ENCODE measurements at regions not wholly inside any gene's neighbourhood (a gene's known extent, or its start where the extent isn't known, plus 50 kb on each side); places are given as distances from the start of the nearest gene placed in this dataset.

DNA sequence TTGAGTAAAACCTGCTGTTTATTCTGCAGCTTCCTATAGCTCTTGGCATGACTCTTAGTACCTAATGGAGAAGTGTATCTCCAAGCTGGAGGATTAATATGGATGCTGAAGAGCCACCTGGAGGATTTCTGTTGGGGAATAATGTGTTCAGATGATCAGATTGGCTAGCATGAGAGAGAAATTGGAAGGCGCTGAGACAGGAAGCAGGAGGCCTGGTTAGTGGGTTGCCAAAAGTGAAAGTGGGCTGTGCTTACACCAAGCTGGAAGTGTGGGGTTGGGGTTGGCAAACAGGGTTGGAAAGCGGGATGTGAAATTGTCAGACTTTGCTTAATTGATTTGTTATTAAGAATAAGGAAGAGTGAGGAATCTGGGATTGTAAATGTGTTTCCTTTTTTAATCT is 111.8 kb upstream of the PLPP4 start:
- no TSS peak for BruUV-seq (replicated peaks)
- no peaks in the 10 kb centered on the region for H3K9me3 ChIP-seq (ENCODE audit: low read depth, low read length, poor library complexity, severe bottlenecking)
- H3K4me1 ChIP-seq (ENCODE audit: insufficient read depth, low read length, poor library complexity, severe bottlenecking) = no peaks in the 10 kb centered on the region
- no peak overlapping the region for H3K27ac ChIP-seq (ENCODE audit: low read depth, low read length, poor library complexity, severe bottlenecking)
- TF ChIP-seq, protein P1, sequence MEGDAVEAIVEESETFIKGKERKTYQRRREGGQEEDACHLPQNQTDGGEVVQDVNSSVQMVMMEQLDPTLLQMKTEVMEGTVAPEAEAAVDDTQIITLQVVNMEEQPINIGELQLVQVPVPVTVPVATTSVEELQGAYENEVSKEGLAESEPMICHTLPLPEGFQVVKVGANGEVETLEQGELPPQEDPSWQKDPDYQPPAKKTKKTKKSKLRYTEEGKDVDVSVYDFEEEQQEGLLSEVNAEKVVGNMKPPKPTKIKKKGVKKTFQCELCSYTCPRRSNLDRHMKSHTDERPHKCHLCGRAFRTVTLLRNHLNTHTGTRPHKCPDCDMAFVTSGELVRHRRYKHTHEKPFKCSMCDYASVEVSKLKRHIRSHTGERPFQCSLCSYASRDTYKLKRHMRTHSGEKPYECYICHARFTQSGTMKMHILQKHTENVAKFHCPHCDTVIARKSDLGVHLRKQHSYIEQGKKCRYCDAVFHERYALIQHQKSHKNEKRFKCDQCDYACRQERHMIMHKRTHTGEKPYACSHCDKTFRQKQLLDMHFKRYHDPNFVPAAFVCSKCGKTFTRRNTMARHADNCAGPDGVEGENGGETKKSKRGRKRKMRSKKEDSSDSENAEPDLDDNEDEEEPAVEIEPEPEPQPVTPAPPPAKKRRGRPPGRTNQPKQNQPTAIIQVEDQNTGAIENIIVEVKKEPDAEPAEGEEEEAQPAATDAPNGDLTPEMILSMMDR (conservative IDR thresholded peaks at IDR 0.05; ENCODE audit: low read depth, low read length) = no peak
- TF ChIP-seq EZH2 (IDR thresholded peaks at IDR 0.05; ENCODE audit: borderline replicate concordance, low read depth, low read length, poor library complexity, severe bottlenecking) = no peak
- H3K36me3 ChIP-seq (ENCODE audit: insufficient read depth, low read length, poor library complexity, severe bottlenecking) = no peaks in the 10 kb centered on the region
- CTCF ChIA-PET = no interaction called here
- intact Hi-C loops (cut with micrococcal nuclease; ENCODE audit: unreplicated experiment) = no loop called here
- DNase-seq (ENCODE audit: low spot score) = no peak
- POLR2A ChIA-PET (ENCODE audit: low non-redundant PET) = no interaction called here
- H3K27me3 ChIP-seq (replicated peaks; ENCODE audit: insufficient read depth, low read depth, low read length, poor library complexity) = peaks cover 50% of the 10 kb centered on the region
- no peak overlapping the region for H3K4me3 ChIP-seq (ENCODE audit: low read depth, low read length, poor library complexity, severe bottlenecking)

DNA sequence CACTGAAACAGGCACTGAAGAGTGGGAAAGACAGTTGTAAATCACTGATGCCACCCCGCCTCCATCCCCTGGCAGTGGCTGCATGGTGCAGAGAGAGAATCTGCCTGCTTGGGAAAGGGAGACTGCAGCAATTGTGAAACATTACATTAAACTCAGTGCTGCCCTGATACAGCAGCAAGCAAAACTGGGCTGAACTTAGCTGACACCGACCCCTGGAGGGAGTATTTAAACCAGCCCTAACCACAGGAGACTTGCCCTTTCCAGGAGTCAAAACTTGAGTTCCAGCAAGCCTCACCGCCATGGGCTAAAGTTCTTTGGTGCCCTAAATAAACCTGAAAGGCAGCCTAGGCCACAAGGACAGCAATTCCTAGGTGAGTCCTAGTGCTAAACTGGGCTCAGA is 109.4 kb upstream of the PLPP4 start:
- POLR2A ChIA-PET (ENCODE audit: low non-redundant PET) = no interaction called here
- H3K4me3 ChIP-seq (ENCODE audit: low read depth, low read length, poor library complexity, severe bottlenecking) = no peak overlapping the region
- no peaks in the 10 kb centered on the region for H3K4me1 ChIP-seq (ENCODE audit: insufficient read depth, low read length, poor library complexity, severe bottlenecking)
- no peaks in the 10 kb centered on the region for H3K36me3 ChIP-seq (ENCODE audit: insufficient read depth, low read length, poor library complexity, severe bottlenecking)
- H3K27me3 ChIP-seq (replicated peaks; ENCODE audit: insufficient read depth, low read depth, low read length, poor library complexity) = peaks cover 31% of the 10 kb centered on the region
- TF ChIP-seq, protein P1 (conservative IDR thresholded peaks at IDR 0.05; ENCODE audit: low read depth, low read length) = no peak
- no peak for TF ChIP-seq EZH2 (IDR thresholded peaks at IDR 0.05; ENCODE audit: borderline replicate concordance, low read depth, low read length, poor library complexity, severe bottlenecking)
- no peak overlapping the region for H3K27ac ChIP-seq (ENCODE audit: low read depth, low read length, poor library complexity, severe bottlenecking)
- DNase-seq (ENCODE audit: low spot score) = no peak
- no TSS peak for BruUV-seq (replicated peaks)
- intact Hi-C loops (cut with micrococcal nuclease; ENCODE audit: unreplicated experiment) = no loop called here
- CTCF ChIA-PET = interaction anchor here (1.1 kb wide), 1 partner anchor 342 kb away, joined by 4 read pairs; no protein-coding TSS in a partner anchor
- H3K9me3 ChIP-seq (ENCODE audit: low read depth, low read length, poor library complexity, severe bottlenecking) = no peaks in the 10 kb centered on the region

DNA sequence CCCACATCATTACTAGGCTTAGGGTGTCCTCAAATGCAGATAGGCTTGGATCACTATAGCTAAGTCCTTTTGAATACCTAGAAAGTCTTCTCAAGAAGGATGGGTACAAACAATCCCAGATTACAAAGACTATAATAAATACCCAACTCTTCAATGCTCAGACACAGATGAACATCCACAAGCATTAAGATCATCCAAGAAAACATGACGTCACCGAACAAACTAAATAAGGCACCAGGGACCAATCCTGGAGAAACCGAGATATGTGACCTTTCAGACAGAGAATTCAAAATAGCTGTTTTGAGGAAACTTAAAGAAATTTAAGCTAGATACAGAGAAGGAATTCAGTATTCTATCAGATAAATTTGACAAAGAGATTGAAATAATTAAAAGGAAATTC is 108.0 kb upstream of the PLPP4 start:
- Histone ChIP-seq H3K27ac (ENCODE audit: low read depth, low read length, poor library complexity, severe bottlenecking) (no peak overlapping the region), H3K9me3 (ENCODE audit: low read depth, low read length, poor library complexity, severe bottlenecking) (no peaks in the 10 kb centered on the region), H3K27me3 (replicated peaks; ENCODE audit: insufficient read depth, low read depth, low read length, poor library complexity) (peaks cover 19% of the 10 kb centered on the region), H3K36me3 (ENCODE audit: insufficient read depth, low read length, poor library complexity, severe bottlenecking) (no peaks in the 10 kb centered on the region), H3K4me1 (ENCODE audit: insufficient read depth, low read length, poor library complexity, severe bottlenecking) (no peaks in the 10 kb centered on the region), H3K4me3 (ENCODE audit: low read depth, low read length, poor library complexity, severe bottlenecking) (no peak overlapping the region)
- DNase-seq (ENCODE audit: low spot score) = no peak
- TF ChIP-seq, protein P1 (conservative IDR thresholded peaks at IDR 0.05; ENCODE audit: low read depth, low read length) = no peak
- no peak for TF ChIP-seq EZH2 (IDR thresholded peaks at IDR 0.05; ENCODE audit: borderline replicate concordance, low read depth, low read length, poor library complexity, severe bottlenecking)
- POLR2A ChIA-PET (ENCODE audit: low non-redundant PET) = no interaction called here
- no TSS peak for BruUV-seq (replicated peaks)
- CTCF ChIA-PET = no interaction called here
- intact Hi-C loops (cut with micrococcal nuclease; ENCODE audit: unreplicated experiment) = no loop called here
